A549 (cell line): ENCODE measurements at regions not wholly inside any gene's neighbourhood (a gene's known extent, or its start where the extent isn't known, plus 50 kb on each side); places are given as distances from the start of the nearest gene placed in this dataset.

Source experiments
- BHLHE40 ChIP-seq: IDR thresholded peaks from 2 replicates; pipeline ENCODE4 v1.6.1; 2012; ENCODE audit warnings: low read depth, low read length, inconsistent platforms
- CEBPB ChIP-seq, 2 experiments: fragments of >200 bp in 1 of 2; sonication (Bioruptor Twin) in 1 of 2; formaldehyde crosslinking in 1 of 2; IDR thresholded peaks; 2 replicates each; pipeline ENCODE4 v1.6.1; 2012 to 2016
- CHD2 ChIP-seq: fragments of 150-350 bp; IDR thresholded peaks from 2 replicates; pipeline ENCODE4 v1.6.1; 2014; ENCODE audit warnings: low read length; ENCODE audit not compliant: partially characterized antibody
- FOSB ChIP-seq: fragments of 250-450 bp; sonication (Bioruptor Pico); IDR thresholded peaks from 2 replicates; pipeline ENCODE4 v1.5.0; 2020; ENCODE audit warnings: mild to moderate bottlenecking, moderate library complexity
- POLR2A ChIP-seq: IDR thresholded peaks from 2 replicates; pipeline ENCODE4 v1.6.1; 2012; ENCODE audit warnings: mild to moderate bottlenecking, low read length
- RCOR1 ChIP-seq: fragments of 150-350 bp; IDR thresholded peaks from 2 replicates; pipeline ENCODE4 v1.6.1; 2014; ENCODE audit warnings: antibody characterized with exemption, low read length, low read depth
- RFX5 ChIP-seq: fragments of 450-650 bp; IDR thresholded peaks from 2 replicates; pipeline ENCODE4 v1.7.1; 2014; ENCODE audit warnings: antibody characterized with exemption, mild to moderate bottlenecking, moderate library complexity
- SMC3 ChIP-seq: fragments of >200 bp; sonication (Bioruptor Twin); formaldehyde crosslinking; IDR thresholded peaks from 3 replicates; pipeline ENCODE4 v1.6.1; 2018; ENCODE audit warnings: inconsistent platforms
- SREBF2 ChIP-seq: fragments of 450-650 bp; IDR thresholded peaks from 2 replicates; pipeline ENCODE4 v1.6.1; 2014; ENCODE audit warnings: mild to moderate bottlenecking, moderate library complexity
- TF ChIP-seq, protein P1 (sequence below): fragments of >200 bp; sonication (Bioruptor Twin); formaldehyde crosslinking; IDR thresholded peaks from 3 replicates; pipeline ENCODE4 v1.5.1; 2016
- TF ChIP-seq, protein P2 (sequence below): fragments of 200-600 bp; sonication (generic); IDR thresholded peaks from 2 replicates; pipeline ENCODE4 v1.6.1; 2016; ENCODE audit warnings: antibody characterized with exemption, mild to moderate bottlenecking, moderate library complexity
- TF ChIP-seq, protein P3 (sequence below): fragments of >200 bp; sonication (Bioruptor Twin); formaldehyde crosslinking; IDR thresholded peaks from 3 replicates; pipeline ENCODE4 v1.6.1; 2016
- TF ChIP-seq, protein P4 (sequence below): fragments of 150-350 bp; IDR thresholded peaks from 2 replicates; pipeline ENCODE4 v1.6.1; 2014; ENCODE audit warnings: low read depth, mild to moderate bottlenecking, low read length

DNA sequence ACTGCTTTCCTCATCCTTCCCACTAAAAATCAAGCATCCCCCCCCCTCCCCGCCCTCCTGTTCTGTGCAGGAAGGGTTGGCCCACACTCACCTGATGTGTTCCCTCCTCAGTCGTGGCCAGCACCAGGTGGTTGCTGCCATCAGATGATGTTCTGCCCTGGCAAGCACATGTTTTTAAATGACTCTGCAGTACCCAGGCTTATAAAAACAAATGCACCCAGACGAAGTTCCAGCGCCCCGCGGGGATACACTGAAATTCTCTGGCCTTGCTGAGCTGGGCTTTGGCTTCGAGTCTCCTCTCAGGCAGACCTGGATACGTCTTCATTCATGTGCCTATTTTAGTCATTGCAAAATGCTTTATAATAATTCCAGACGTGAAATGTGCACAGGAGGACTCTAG lies 316.3 kb downstream of the DLEU7 start:
- TF ChIP-seq, protein P1, sequence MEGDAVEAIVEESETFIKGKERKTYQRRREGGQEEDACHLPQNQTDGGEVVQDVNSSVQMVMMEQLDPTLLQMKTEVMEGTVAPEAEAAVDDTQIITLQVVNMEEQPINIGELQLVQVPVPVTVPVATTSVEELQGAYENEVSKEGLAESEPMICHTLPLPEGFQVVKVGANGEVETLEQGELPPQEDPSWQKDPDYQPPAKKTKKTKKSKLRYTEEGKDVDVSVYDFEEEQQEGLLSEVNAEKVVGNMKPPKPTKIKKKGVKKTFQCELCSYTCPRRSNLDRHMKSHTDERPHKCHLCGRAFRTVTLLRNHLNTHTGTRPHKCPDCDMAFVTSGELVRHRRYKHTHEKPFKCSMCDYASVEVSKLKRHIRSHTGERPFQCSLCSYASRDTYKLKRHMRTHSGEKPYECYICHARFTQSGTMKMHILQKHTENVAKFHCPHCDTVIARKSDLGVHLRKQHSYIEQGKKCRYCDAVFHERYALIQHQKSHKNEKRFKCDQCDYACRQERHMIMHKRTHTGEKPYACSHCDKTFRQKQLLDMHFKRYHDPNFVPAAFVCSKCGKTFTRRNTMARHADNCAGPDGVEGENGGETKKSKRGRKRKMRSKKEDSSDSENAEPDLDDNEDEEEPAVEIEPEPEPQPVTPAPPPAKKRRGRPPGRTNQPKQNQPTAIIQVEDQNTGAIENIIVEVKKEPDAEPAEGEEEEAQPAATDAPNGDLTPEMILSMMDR: no peak
- TF ChIP-seq FOSB (CRISPR knock-in tag) (no peak), SREBF2 (no peak), POLR2A (no peak), CHD2 (no peak), RCOR1 (no peak), SMC3 (no peak), BHLHE40 (no peak), RFX5 (no peak), CEBPB (IDR thresholded peaks at IDR 0.05) (no peak)
- TF ChIP-seq, protein P2, sequence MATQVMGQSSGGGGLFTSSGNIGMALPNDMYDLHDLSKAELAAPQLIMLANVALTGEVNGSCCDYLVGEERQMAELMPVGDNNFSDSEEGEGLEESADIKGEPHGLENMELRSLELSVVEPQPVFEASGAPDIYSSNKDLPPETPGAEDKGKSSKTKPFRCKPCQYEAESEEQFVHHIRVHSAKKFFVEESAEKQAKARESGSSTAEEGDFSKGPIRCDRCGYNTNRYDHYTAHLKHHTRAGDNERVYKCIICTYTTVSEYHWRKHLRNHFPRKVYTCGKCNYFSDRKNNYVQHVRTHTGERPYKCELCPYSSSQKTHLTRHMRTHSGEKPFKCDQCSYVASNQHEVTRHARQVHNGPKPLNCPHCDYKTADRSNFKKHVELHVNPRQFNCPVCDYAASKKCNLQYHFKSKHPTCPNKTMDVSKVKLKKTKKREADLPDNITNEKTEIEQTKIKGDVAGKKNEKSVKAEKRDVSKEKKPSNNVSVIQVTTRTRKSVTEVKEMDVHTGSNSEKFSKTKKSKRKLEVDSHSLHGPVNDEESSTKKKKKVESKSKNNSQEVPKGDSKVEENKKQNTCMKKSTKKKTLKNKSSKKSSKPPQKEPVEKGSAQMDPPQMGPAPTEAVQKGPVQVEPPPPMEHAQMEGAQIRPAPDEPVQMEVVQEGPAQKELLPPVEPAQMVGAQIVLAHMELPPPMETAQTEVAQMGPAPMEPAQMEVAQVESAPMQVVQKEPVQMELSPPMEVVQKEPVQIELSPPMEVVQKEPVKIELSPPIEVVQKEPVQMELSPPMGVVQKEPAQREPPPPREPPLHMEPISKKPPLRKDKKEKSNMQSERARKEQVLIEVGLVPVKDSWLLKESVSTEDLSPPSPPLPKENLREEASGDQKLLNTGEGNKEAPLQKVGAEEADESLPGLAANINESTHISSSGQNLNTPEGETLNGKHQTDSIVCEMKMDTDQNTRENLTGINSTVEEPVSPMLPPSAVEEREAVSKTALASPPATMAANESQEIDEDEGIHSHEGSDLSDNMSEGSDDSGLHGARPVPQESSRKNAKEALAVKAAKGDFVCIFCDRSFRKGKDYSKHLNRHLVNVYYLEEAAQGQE: no peak
- TF ChIP-seq, protein P3, sequence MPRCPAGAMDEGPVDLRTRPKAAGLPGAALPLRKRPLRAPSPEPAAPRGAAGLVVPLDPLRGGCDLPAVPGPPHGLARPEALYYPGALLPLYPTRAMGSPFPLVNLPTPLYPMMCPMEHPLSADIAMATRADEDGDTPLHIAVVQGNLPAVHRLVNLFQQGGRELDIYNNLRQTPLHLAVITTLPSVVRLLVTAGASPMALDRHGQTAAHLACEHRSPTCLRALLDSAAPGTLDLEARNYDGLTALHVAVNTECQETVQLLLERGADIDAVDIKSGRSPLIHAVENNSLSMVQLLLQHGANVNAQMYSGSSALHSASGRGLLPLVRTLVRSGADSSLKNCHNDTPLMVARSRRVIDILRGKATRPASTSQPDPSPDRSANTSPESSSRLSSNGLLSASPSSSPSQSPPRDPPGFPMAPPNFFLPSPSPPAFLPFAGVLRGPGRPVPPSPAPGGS: no peak
- TF ChIP-seq, protein P4, sequence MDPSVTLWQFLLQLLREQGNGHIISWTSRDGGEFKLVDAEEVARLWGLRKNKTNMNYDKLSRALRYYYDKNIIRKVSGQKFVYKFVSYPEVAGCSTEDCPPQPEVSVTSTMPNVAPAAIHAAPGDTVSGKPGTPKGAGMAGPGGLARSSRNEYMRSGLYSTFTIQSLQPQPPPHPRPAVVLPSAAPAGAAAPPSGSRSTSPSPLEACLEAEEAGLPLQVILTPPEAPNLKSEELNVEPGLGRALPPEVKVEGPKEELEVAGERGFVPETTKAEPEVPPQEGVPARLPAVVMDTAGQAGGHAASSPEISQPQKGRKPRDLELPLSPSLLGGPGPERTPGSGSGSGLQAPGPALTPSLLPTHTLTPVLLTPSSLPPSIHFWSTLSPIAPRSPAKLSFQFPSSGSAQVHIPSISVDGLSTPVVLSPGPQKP: no peak
